Endothelial cell of umbilical vein (primary cell): ENCODE measurements at regions not wholly inside any gene's neighbourhood (a gene's known extent, or its start where the extent isn't known, plus 50 kb on each side); places are given as distances from the start of the nearest gene placed in this dataset.

ENCODE experiments used
- CTCF ChIP-seq, 2 donors: IDR thresholded peaks; 1 replicate in 1 of 2; 2 replicates in 1 of 2; pipeline ENCODE4 v1.5.1; 2011; ENCODE audit warnings: low read length in 2 of 2, mild to moderate bottlenecking in 2 of 2, moderate library complexity in 2 of 2, control low read depth in 1 of 2, inconsistent platforms in 1 of 2, low read depth in 1 of 2; ENCODE audit not compliant: insufficient read depth in 1 of 2; ENCODE audit errors: extremely low read depth in 1 of 2
- POLR2AphosphoS5 ChIP-seq: IDR thresholded peaks from 2 replicates; pipeline ENCODE4 v1.6.1; 2012; ENCODE audit warnings: low read depth, mild to moderate bottlenecking, control low read depth, low read length, moderate library complexity; ENCODE audit not compliant: insufficient read depth

DNA sequence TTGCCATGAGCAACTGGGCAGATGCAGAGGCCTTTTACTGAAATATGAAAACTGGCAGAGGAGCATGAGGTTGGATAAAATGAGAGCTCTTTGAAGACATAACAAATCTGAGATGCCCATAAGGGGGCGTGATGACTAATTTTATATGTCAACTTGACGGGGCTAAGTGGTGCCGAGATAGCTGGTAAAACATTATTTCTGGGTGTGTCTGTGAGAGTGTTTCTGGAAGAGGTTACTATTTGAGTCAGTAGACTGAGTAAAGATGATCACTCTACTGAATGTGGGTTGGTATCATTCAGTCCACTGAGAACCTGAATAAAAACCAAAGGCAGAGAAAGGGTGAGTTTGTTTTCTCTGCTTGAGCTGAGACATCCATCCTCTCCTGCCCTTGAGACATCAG, 454.2 kb downstream of the NPIPA7 start:
- TF ChIP-seq POLR2AphosphoS5 (no peak), CTCF (IDR thresholded peaks at IDR 0.05; ENCODE audit: extremely low read depth in 1 of 2, insufficient read depth in 1 of 2, low read depth in 1 of 2, low read length in 2 of 2) (no peak)
